Naive thymus-derived CD8-positive, alpha-beta T cell (primary cell): ENCODE measurements at regions not wholly inside any gene's neighbourhood (a gene's known extent, or its start where the extent isn't known, plus 50 kb on each side); places are given as distances from the start of the nearest gene placed in this dataset.
"Not testable (repeated sequence)": the region's sequence is repeated elsewhere in the genome, so short reads cannot be mapped to it uniquely, and the experiment has no call there.

Source experiments
- ATAC-seq, 2 donors: fragments of 150-1000 bp; cut with Tn5 transposase in 1 of 2; sonication (Bioruptor Pico), chemical (Tn5 transposase) in 1 of 2; 1 replicate in 1 of 2; 2 replicates in 1 of 2; pipeline ENCODE4 v1.10.0; 2021; ENCODE audit warnings: mild to moderate bottlenecking in 2 of 2, moderate library complexity in 2 of 2
- POLR2A ChIA-PET: fragments of 350-600 bp; sonication (Branson Sonifier 250); formaldehyde crosslinking; loops from one replicate; lab custom pipeline; 2021; ENCODE audit warnings: antibody characterized with exemption; lab: Charles Lee
- DNase-seq, 10 donors: peaks; one replicate each; pipeline versions ENCODE4 v3.0.0 to v3.0.0-alpha.2; 2020 to 2022
- H3K27ac Mint-ChIP-seq, 10 donors: one replicate each; pipeline ENCODE4 v1.8.0; 2020 to 2022; ENCODE audit warnings: mild to moderate bottlenecking in 10 of 10, mixed read lengths in 10 of 10, moderate library complexity in 4 of 10, inconsistent platforms in 1 of 10
- H3K27me3 Mint-ChIP-seq, 5 donors: one replicate each; pipeline ENCODE4 v1.8.0; 2021 to 2022; ENCODE audit warnings: mixed read lengths in 5 of 5
- H3K36me3 Mint-ChIP-seq, 3 donors: one replicate each; pipeline ENCODE4 v1.8.0; 2020 to 2022; ENCODE audit warnings: mixed read lengths in 3 of 3, mild to moderate bottlenecking in 2 of 3, inconsistent platforms in 1 of 3
- H3K4me1 Mint-ChIP-seq, 4 donors: one replicate each; pipeline ENCODE4 v1.8.0; 2021 to 2022; ENCODE audit warnings: mixed read lengths in 4 of 4
- H3K4me3 Mint-ChIP-seq, 10 donors: one replicate each; pipeline ENCODE4 v1.8.0; 2020 to 2022; ENCODE audit warnings: mild to moderate bottlenecking in 10 of 10, mixed read lengths in 10 of 10, moderate library complexity in 6 of 10, inconsistent platforms in 1 of 10
- H3K9me3 Mint-ChIP-seq, 9 donors: one replicate each; pipeline ENCODE4 v1.8.0; 2020 to 2022; ENCODE audit warnings: mixed read lengths in 9 of 9, mild to moderate bottlenecking in 3 of 9, inconsistent platforms in 1 of 9, moderate library complexity in 1 of 9

GRCh38 chrX:63168949-63169348 is 182.2 kb downstream of the SPIN4 start:
- H3K36me3 Mint-ChIP-seq, H3K9me3 Mint-ChIP-seq, H3K27me3 Mint-ChIP-seq, ATAC-seq, H3K27ac Mint-ChIP-seq, H3K4me1 Mint-ChIP-seq, POLR2A ChIA-PET, DNase-seq, H3K4me3 Mint-ChIP-seq: not testable (repeated sequence)

- not testable (repeated sequence) for H3K27me3 Mint-ChIP-seq
Measured at GRCh38 chrX:63167002-63167401, 184.1 kb downstream of the SPIN4 start.

DNA sequence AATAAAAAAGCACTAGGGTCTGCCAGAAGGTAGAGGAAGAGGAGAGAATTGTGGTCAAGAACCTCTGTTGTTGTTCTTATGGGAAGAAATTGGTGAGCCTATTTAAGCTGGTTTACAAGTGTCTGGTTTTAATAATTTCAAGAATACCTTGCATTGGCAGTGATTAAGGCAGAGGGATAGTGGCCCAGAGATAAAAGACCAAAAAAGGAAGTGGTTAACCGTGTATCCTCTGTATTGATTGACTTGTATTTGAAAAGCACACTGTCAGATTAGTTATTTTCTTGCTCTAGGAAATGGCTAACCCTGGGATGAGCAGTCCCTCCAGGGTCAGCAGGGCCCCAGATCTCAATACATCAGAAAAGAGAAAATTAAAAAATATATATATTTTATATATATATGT is 190.1 kb downstream of the SPIN4 start:
- DNase-seq, H3K36me3 Mint-ChIP-seq, H3K4me3 Mint-ChIP-seq, H3K9me3 Mint-ChIP-seq, H3K4me1 Mint-ChIP-seq, H3K27ac Mint-ChIP-seq, POLR2A ChIA-PET, ATAC-seq, H3K27me3 Mint-ChIP-seq: not testable (repeated sequence)

More at GRCh38 chrX:63167002-63167401, 184.1 kb downstream of the SPIN4 start:
- POLR2A ChIA-PET, DNase-seq, H3K27ac Mint-ChIP-seq, H3K4me1 Mint-ChIP-seq, H3K9me3 Mint-ChIP-seq, ATAC-seq, H3K36me3 Mint-ChIP-seq, H3K4me3 Mint-ChIP-seq: not testable (repeated sequence)

DNA sequence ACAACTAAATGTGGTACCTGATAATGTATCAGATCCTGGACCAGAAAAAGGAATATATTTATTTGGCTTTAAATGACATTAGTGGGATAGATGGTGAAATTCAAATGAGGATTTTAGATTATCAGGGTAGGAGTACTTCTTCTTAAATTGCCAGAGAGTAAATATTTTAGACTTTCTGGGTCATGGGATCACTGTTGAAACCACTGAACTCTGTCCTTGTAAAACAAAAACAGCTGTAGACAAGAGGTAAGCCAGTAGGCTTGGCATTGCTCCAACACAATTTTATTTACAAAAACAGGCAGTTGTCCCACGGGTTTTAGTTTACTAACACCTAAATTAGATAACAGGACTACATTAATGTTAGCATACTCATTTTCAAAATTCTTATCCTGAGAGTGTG is 190.8 kb downstream of the SPIN4 start:
- DNase-seq, H3K9me3 Mint-ChIP-seq, H3K27ac Mint-ChIP-seq, POLR2A ChIA-PET, H3K4me1 Mint-ChIP-seq, H3K27me3 Mint-ChIP-seq, H3K36me3 Mint-ChIP-seq, ATAC-seq, H3K4me3 Mint-ChIP-seq: not testable (repeated sequence)

GRCh38 chrX:63145526-63145925 is 205.6 kb downstream of the SPIN4 start:
- H3K9me3 Mint-ChIP-seq, H3K27ac Mint-ChIP-seq, H3K4me3 Mint-ChIP-seq, POLR2A ChIA-PET, H3K36me3 Mint-ChIP-seq, ATAC-seq, H3K4me1 Mint-ChIP-seq, H3K27me3 Mint-ChIP-seq, DNase-seq: not testable (repeated sequence)

GRCh38 chrX:63142588-63142987 is 208.5 kb downstream of the SPIN4 start:
- H3K4me1 Mint-ChIP-seq, ATAC-seq, H3K9me3 Mint-ChIP-seq, DNase-seq, H3K27me3 Mint-ChIP-seq, H3K4me3 Mint-ChIP-seq, H3K36me3 Mint-ChIP-seq, H3K27ac Mint-ChIP-seq, POLR2A ChIA-PET: not testable (repeated sequence)

- H3K27me3 Mint-ChIP-seq, H3K36me3 Mint-ChIP-seq, ATAC-seq, DNase-seq, H3K27ac Mint-ChIP-seq, POLR2A ChIA-PET, H3K4me1 Mint-ChIP-seq, H3K4me3 Mint-ChIP-seq, H3K9me3 Mint-ChIP-seq: not testable (repeated sequence)
Measured at GRCh38 chrX:63135859-63136258, 215.3 kb downstream of the SPIN4 start.

GRCh38 chrX:63128509-63128908 is 222.6 kb downstream of the SPIN4 start:
- Mint-ChIP-seq H3K27ac (no peak overlapping the region), H3K4me1 (no peaks in the 10 kb centered on the region), H3K27me3 (no peaks in the 10 kb centered on the region), H3K36me3 (no peaks in the 10 kb centered on the region), H3K4me3 (no peak overlapping the region), H3K9me3 (no peaks in the 10 kb centered on the region)
- POLR2A ChIA-PET, result no interaction called here
- no peak for ATAC-seq
- DNase-seq, result peak in 2 of 10 donors; percentile 8 to 11

GRCh38 chrX:63115196-63115595 is 235.9 kb downstream of the SPIN4 start:
- no peaks in the 10 kb centered on the region for H3K27me3 Mint-ChIP-seq
- ATAC-seq (no peak), DNase-seq (no peak)
- no peak overlapping the region for H3K27ac Mint-ChIP-seq
- H3K4me3 Mint-ChIP-seq, result no peak overlapping the region
- no peaks in the 10 kb centered on the region for H3K4me1 Mint-ChIP-seq
- peaks cover 0 to 2% (median 0%) of the 10 kb centered on the region in 3 donors for H3K36me3 Mint-ChIP-seq
- POLR2A ChIA-PET, result no interaction called here
- peaks cover 0 to 7% (median 0%) of the 10 kb centered on the region in 9 donors for H3K9me3 Mint-ChIP-seq

- POLR2A ChIA-PET, result no interaction called here
- peaks cover 0 to 5% (median 0%) of the 10 kb centered on the region in 5 donors for H3K27me3 Mint-ChIP-seq
- ATAC-seq (no peak), DNase-seq (no peak)
- no peaks in the 10 kb centered on the region for H3K36me3 Mint-ChIP-seq
- H3K4me3 Mint-ChIP-seq, result no peak overlapping the region
- H3K27ac Mint-ChIP-seq, result no peak overlapping the region
- H3K9me3 Mint-ChIP-seq, result peaks cover 0 to 12% (median under 1%) of the 10 kb centered on the region in 9 donors
- no peaks in the 10 kb centered on the region for H3K4me1 Mint-ChIP-seq
Measured at GRCh38 chrX:63101879-63102620, 249.1 kb downstream of the SPIN4 start.

- DNase-seq (no peak), ATAC-seq (no peak)
- H3K4me1 Mint-ChIP-seq, result no peaks in the 10 kb centered on the region
- POLR2A ChIA-PET, result no interaction called here
- H3K36me3 Mint-ChIP-seq, result no peaks in the 10 kb centered on the region
- H3K27ac Mint-ChIP-seq, result no peak overlapping the region
- peaks cover 0 to 11% (median 0%) of the 10 kb centered on the region in 9 donors for H3K9me3 Mint-ChIP-seq
- no peaks in the 10 kb centered on the region for H3K27me3 Mint-ChIP-seq
- H3K4me3 Mint-ChIP-seq, result no peak overlapping the region
Measured at GRCh38 chrX:63058204-63058603, 292.9 kb downstream of the SPIN4 start.

DNA sequence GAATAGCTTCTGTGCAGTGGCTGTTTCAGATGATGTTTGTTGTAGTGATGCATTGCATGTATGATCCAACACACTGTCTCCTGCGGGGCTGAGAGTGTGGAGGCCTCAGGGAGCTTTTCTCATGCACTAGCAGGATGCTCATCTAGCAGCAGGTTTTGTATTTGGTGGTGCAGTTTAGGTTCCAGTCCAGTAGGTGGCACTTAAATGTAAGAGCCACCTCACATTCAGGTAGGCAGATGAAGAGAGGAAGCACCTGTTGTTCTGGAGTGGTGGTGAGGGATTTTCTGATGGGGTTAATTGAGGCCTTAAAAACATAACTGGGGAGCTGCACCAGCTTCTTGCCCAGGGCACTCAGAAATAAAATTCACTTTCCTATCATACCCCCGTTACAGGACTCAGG is 300.9 kb downstream of the SPIN4 start:
- Mint-ChIP-seq H3K27ac (peak overlapping the region in 1 of 10 donors; percentile 40), H3K36me3 (no peaks in the 10 kb centered on the region), H3K4me1 (no peaks in the 10 kb centered on the region), H3K27me3 (no peaks in the 10 kb centered on the region), H3K4me3 (no peak overlapping the region), H3K9me3 (peaks cover 0 to 7% (median 0%) of the 10 kb centered on the region in 9 donors)
- POLR2A ChIA-PET, result no interaction called here
- DNase-seq, result no peak
- ATAC-seq, result no peak

GRCh38 chrX:63032811-63033210 is 318.3 kb downstream of the SPIN4 start:
- no peak for DNase-seq
- ATAC-seq, result no peak
- peaks cover 0 to 12% (median under 1%) of the 10 kb centered on the region in 9 donors for H3K9me3 Mint-ChIP-seq
- no peak overlapping the region for H3K4me3 Mint-ChIP-seq
- POLR2A ChIA-PET, result no interaction called here
- H3K4me1 Mint-ChIP-seq, result no peaks in the 10 kb centered on the region
- H3K27me3 Mint-ChIP-seq, result no peaks in the 10 kb centered on the region
- no peaks in the 10 kb centered on the region for H3K36me3 Mint-ChIP-seq
- no peak overlapping the region for H3K27ac Mint-ChIP-seq

- POLR2A ChIA-PET, result no interaction called here
- ATAC-seq (no peak), DNase-seq (no peak)
- Mint-ChIP-seq H3K27ac (no peak overlapping the region), H3K4me1 (no peaks in the 10 kb centered on the region), H3K27me3 (no peaks in the 10 kb centered on the region), H3K4me3 (no peak overlapping the region), H3K36me3 (no peaks in the 10 kb centered on the region), H3K9me3 (peaks cover 0 to 15% (median 3%) of the 10 kb centered on the region in 9 donors)
Measured at GRCh38 chrX:63013549-63013948, 337.6 kb downstream of the SPIN4 start.
